ENCODE measurements at regions not wholly inside any gene's neighbourhood (a gene's known extent, or its start where the extent isn't known, plus 50 kb on each side); places are given as distances from the start of the nearest gene placed in this dataset.

DNA sequence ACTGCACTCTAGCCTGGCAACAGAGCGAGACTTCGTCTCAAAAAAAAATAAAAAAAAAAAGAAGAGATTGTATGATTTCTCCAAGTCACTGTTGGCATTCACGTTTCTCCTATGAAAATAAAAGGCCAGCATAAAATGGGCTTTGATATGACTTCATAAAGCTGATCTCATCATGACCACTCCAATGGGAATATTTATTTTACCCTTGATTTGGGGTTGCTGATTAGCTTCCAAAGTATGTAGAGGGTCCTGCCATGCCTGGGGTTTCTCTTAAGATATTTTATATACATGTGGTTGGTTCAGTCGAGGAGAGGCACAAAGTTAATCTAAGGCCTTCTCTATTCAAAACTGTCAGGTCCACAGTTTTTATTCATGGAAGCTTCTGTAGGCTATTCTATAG is 247.0 kb upstream of the TNC start (continued):
- TF ChIP-seq, protein P1, sequence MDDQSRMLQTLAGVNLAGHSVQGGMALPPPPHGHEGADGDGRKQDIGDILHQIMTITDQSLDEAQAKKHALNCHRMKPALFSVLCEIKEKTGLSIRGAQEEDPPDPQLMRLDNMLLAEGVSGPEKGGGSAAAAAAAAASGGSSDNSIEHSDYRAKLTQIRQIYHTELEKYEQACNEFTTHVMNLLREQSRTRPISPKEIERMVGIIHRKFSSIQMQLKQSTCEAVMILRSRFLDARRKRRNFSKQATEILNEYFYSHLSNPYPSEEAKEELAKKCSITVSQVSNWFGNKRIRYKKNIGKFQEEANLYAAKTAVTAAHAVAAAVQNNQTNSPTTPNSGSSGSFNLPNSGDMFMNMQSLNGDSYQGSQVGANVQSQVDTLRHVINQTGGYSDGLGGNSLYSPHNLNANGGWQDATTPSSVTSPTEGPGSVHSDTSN (IDR thresholded peaks at IDR 0.05) = no peak

DNA sequence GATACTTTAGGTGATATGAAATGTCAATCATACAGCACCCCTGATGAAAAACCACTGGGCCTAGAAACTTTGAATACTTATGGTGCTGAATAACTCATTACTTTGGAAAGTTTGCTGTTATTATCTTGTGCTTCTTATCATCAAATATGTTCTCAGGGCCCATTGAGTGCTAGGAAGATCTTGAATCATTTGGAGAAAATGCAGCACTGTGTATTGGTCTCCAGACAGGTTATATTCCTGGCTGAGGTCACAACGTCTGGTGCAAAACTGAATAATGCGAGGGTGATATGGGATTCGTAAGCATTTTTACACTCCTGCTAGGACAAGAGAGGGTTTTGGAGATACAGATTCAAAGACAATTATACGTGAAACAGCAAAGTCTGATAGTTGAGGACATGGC is 249.4 kb upstream of the TNC start:
- 0 out of 4 replicates have a peak overlapping the region, but pooled peaks of 1 of the 2 experiments have one; percentile 68 for H3K27ac ChIP-seq (ENCODE audit: low read depth in 2 of 2, low read length in 1 of 2)
- H3K79me2 ChIP-seq (ENCODE audit: insufficient read depth) = no peaks in the 10 kb centered on the region
- H3K4me2 ChIP-seq = no peak overlapping the region
- no peaks in the 10 kb centered on the region for H3K27me3 ChIP-seq (ENCODE audit: insufficient read depth)
- ChIA-PET CTCF (no interaction called here), POLR2A (no interaction called here)
- TF ChIP-seq NFIC (IDR thresholded peaks at IDR 0.05; ENCODE audit: borderline replicate concordance) (no peak), MXI1 (IDR thresholded peaks at IDR 0.05; ENCODE audit: low read depth, low read length) (no peak)
- TF ChIP-seq, protein P1 (IDR thresholded peaks at IDR 0.05) = no peak
- TF ChIP-seq, protein P2, sequence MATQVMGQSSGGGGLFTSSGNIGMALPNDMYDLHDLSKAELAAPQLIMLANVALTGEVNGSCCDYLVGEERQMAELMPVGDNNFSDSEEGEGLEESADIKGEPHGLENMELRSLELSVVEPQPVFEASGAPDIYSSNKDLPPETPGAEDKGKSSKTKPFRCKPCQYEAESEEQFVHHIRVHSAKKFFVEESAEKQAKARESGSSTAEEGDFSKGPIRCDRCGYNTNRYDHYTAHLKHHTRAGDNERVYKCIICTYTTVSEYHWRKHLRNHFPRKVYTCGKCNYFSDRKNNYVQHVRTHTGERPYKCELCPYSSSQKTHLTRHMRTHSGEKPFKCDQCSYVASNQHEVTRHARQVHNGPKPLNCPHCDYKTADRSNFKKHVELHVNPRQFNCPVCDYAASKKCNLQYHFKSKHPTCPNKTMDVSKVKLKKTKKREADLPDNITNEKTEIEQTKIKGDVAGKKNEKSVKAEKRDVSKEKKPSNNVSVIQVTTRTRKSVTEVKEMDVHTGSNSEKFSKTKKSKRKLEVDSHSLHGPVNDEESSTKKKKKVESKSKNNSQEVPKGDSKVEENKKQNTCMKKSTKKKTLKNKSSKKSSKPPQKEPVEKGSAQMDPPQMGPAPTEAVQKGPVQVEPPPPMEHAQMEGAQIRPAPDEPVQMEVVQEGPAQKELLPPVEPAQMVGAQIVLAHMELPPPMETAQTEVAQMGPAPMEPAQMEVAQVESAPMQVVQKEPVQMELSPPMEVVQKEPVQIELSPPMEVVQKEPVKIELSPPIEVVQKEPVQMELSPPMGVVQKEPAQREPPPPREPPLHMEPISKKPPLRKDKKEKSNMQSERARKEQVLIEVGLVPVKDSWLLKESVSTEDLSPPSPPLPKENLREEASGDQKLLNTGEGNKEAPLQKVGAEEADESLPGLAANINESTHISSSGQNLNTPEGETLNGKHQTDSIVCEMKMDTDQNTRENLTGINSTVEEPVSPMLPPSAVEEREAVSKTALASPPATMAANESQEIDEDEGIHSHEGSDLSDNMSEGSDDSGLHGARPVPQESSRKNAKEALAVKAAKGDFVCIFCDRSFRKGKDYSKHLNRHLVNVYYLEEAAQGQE (IDR thresholded peaks at IDR 0.05; ENCODE audit: low read depth, low read length) = no peak
- peaks cover 16 to 46% of the 10 kb centered on the region in 2 experiments; a peak in 3 of 4 replicates for H3K4me1 ChIP-seq (ENCODE audit: control insufficient read depth in 1 of 2, insufficient read depth in 2 of 2, low read depth in 1 of 2, low read length in 1 of 2)
- H3K36me3 ChIP-seq (replicated peaks in 1 of 2; ENCODE audit: control insufficient read depth in 1 of 2, insufficient read depth in 2 of 2, low read length in 1 of 2) = no peaks in the 10 kb centered on the region
- H2AFZ ChIP-seq (ENCODE audit: low read depth) = peak overlapping the region; percentile 42; the same call in 1 of the 2 replicates
- H3K9me3 ChIP-seq = no peaks in the 10 kb centered on the region
- H3F3A ChIP-seq (replicated peaks; ENCODE audit: insufficient read depth) = peaks cover 18% of the 10 kb centered on the region
- whole genome bisulfite sequencing (ENCODE audit: low lambda C conversion rate) = 95% methylated on average over 4 of the region's 4 CpGs
- no peak for DNase-seq
- H3K9me2 ChIP-seq = no peaks in the 10 kb centered on the region
- no peak overlapping the region for H3K9ac ChIP-seq
- no peak overlapping the region for H3K4me3 ChIP-seq (ENCODE audit: low read depth in 2 of 2, low read length in 1 of 2)
- H4K20me1 ChIP-seq (ENCODE audit: insufficient read depth) = no peaks in the 10 kb centered on the region

DNA sequence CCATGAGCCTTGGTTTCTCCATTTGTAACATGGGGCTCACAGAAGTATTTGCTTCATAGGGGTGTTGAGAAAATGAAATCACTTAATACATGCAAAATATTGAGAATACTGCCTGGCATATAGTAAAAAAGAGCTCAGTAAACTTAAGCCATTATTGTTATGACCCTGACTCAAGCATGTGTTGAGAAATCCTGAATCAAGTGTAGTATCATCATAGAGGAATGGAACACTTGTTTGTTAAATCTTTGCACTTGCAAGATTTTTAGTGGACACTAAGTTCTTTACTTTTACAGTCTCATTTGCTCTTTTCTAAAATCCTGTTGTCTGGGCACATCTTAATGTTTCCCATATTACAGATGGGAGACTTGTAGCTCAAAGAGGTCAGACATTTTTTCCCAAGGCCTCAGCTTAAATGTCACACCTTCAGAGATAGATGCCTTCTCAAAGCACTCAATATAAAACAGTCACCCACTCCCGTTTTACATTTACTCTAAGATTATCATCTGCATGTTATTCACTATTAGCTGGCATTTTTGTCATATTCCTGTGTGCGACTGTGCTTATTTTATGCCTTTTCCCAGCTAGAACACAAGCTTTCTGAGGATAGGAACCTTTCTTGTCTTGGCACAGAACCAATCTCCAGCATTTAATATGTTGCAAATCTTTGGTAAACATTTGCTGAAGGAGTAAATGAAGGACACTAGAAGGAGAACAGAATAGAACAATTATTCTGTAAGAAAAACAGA is 250.0 kb upstream of the TNC start:
- H4K20me1 ChIP-seq (ENCODE audit: insufficient read depth) = no peaks in the 10 kb centered on the region
- peak overlapping the region in 1 of 2 experiments; percentile 68; a peak in 2 of 4 replicates for H3K27ac ChIP-seq (ENCODE audit: low read depth in 2 of 2, low read length in 1 of 2)
- no peak overlapping the region for H3K4me3 ChIP-seq (ENCODE audit: low read depth in 2 of 2, low read length in 1 of 2)
- no peaks in the 10 kb centered on the region for H3K9me2 ChIP-seq
- H2AFZ ChIP-seq (ENCODE audit: low read depth) = no peak overlapping the region
- H3K27me3 ChIP-seq (ENCODE audit: insufficient read depth) = no peaks in the 10 kb centered on the region
- H3K4me2 ChIP-seq = no peak overlapping the region
- H3K9me3 ChIP-seq = no peaks in the 10 kb centered on the region
- H3K36me3 ChIP-seq (replicated peaks in 1 of 2; ENCODE audit: control insufficient read depth in 1 of 2, insufficient read depth in 2 of 2, low read length in 1 of 2) = no peaks in the 10 kb centered on the region
- CTCF ChIA-PET = no interaction called here
- H3K79me2 ChIP-seq (ENCODE audit: insufficient read depth) = no peaks in the 10 kb centered on the region
- H3K9ac ChIP-seq = no peak overlapping the region
- 27% methylated on average over 2 of the region's 2 CpGs for WGBS (ENCODE audit: low lambda C conversion rate)
- no peak for DNase-seq
- H3F3A ChIP-seq (replicated peaks; ENCODE audit: insufficient read depth) = peaks cover 21% of the 10 kb centered on the region
- H3K4me1 ChIP-seq (ENCODE audit: control insufficient read depth in 1 of 2, insufficient read depth in 2 of 2, low read depth in 1 of 2, low read length in 1 of 2) = peaks cover 16 to 49% of the 10 kb centered on the region in 2 experiments; a peak in 3 of 4 replicates
- POLR2A ChIA-PET = no interaction called here
- TF ChIP-seq RXRA (IDR thresholded peaks at IDR 0.05; ENCODE audit: borderline replicate concordance, low read depth) = no peak
- no peak for TF ChIP-seq TAF1 (IDR thresholded peaks at IDR 0.05; ENCODE audit: borderline replicate concordance, low read depth, low read length)
- no peak for TF ChIP-seq MXI1 (IDR thresholded peaks at IDR 0.05; ENCODE audit: low read depth, low read length)
- TF ChIP-seq, protein P3, sequence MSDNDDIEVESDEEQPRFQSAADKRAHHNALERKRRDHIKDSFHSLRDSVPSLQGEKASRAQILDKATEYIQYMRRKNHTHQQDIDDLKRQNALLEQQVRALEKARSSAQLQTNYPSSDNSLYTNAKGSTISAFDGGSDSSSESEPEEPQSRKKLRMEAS (IDR thresholded peaks at IDR 0.05; ENCODE audit: low read depth) = no peak
- TF ChIP-seq POLR2AphosphoS5 (IDR thresholded peaks at IDR 0.05; ENCODE audit: low read depth, low read length) = no peak
- no peak for TF ChIP-seq RFX5 (IDR thresholded peaks at IDR 0.05; ENCODE audit: low read length)
- TF ChIP-seq RAD21 (IDR thresholded peaks at IDR 0.05; ENCODE audit: low read length) = no peak
- no peak for TF ChIP-seq GATA2 (CRISPR knock-in tag; IDR thresholded peaks at IDR 0.05)
- no peak for TF ChIP-seq TEAD4 (IDR thresholded peaks at IDR 0.05; ENCODE audit: borderline replicate concordance, insufficient read depth)
- TF ChIP-seq, protein P1 (IDR thresholded peaks at IDR 0.05) = no peak
- no peak for TF ChIP-seq SIN3A (IDR thresholded peaks at IDR 0.05; ENCODE audit: borderline replicate concordance, low read depth, low read length)
- no peak for TF ChIP-seq JUND (IDR thresholded peaks at IDR 0.05)
- no peak for TF ChIP-seq EP300 (IDR thresholded peaks at IDR 0.05; ENCODE audit: borderline replicate concordance in 1 of 2, low read depth in 1 of 2, low read length in 1 of 2)
- TF ChIP-seq TCF12 (IDR thresholded peaks at IDR 0.05) = no peak
- no peak for TF ChIP-seq CHD2 (IDR thresholded peaks at IDR 0.05; ENCODE audit: low read length, partially characterized antibody)
- no peak for TF ChIP-seq SMC3 (IDR thresholded peaks at IDR 0.05; ENCODE audit: low read depth, low read length)

Measured in SK-N-SH (cell line).